ENCODE measurements at regions not wholly inside any gene's neighbourhood (a gene's known extent, or its start where the extent isn't known, plus 50 kb on each side); places are given as distances from the start of the nearest gene placed in this dataset.

DNA sequence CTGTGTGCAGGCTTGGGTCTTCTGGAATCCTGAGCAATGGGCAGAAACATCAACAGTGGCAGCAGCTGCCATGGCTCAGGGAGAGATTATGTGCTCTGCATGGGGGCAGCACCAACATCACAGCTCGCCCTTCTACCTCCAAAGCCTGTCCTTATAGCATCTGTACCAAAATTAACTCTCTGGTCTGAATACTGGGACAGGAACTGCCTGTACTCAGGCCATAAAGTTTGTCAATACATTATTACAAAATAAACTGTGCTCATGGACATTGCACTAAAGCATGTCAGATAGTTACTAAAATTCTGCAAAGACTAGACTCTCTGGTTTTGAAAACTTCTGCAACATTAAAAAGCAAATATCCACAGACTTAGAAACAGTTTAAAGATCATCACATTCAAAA, 91.6 kb downstream of the ZC3H11B start:
- no peak for DNase-seq

DNA sequence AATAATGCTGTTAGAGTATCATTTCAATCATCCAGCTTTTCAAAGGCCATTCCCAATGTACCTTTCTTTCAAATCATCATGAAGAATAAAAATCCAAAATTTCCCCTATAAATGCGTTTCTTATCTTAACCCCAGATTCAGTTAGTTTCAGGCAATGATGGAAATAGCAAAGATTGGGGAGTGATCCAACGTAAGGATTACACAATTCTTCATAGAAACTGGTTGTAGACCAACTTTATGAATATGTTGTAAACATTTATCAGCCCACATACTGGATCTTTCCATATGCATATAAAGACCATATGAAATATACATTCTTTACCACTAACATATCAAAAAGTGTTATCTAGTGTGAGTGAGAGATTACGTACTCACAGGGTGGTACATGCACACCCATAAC, 92.7 kb downstream of the ZC3H11B start:
- no peak for DNase-seq

DNA sequence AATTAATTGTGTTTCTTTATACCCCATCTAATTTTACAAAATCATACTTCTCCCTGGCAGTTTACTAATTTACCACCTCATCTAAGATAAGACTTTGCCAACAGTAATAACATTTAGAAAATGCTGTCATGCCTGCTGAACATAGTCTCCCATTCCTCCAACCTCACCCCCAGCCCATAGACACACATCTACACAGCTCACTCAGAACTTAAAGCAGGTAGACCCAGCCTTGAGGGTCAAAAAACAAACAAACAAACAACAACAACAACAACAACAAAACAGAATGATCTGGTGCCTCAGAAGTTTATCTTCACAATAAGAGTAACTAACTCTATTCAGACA, 94.0 kb downstream of the ZC3H11B start:
- no peak for DNase-seq

DNA sequence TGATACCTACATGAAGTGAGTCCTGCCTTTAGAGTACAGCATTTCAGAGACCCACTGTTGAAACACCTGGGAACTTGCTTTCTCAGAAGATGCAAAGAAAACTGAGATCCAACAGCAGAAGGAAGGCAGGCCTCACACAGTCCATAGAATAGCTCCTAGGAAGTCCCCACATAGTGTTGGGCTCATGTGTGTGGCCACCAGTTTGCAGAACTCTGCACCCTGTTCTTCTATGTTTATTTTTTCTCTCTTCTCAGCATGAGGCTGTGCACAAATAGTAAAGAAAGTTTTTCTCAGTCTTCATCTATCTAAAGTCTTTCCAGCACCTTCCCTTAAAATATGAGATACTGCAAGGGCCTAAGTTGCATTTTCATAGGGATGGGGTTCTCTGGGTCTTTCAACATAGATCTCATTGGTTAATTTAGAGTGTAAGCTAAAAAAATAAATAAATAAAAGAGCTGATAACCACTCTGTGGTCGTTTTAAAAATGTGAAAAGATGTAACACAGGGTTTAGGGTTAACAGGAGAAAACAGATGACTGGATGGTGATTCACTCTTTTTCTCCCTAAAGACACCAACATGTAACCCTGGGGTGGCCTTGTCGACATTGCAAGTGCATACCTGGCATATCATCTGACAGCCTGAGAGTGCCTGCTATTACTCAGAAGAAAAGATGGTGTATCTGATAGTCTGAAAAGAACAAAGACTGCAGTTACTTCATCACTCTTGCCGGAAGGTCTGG, 94.6 kb downstream of the ZC3H11B start:
- no peak for DNase-seq

DNA sequence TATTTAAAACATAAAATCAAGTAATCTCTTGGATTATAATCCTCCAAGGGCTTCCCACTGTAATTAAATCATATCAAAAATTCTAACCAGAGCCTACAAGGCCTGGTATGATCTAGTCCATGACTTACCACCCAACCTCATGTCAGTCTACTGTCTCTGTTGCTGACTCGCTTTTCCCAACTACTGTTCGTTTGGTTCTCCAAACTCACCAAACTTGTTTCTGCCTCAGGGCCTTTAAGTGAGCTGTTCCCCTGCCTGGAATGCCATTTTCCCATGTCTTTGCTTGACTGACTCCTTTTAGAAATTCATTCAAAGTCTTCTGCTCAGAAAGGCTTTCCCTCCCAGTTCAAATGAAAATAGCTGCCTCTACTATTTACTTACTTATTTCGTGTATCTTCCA, 95.9 kb downstream of the ZC3H11B start:
- DNase-seq: no peak

DNA sequence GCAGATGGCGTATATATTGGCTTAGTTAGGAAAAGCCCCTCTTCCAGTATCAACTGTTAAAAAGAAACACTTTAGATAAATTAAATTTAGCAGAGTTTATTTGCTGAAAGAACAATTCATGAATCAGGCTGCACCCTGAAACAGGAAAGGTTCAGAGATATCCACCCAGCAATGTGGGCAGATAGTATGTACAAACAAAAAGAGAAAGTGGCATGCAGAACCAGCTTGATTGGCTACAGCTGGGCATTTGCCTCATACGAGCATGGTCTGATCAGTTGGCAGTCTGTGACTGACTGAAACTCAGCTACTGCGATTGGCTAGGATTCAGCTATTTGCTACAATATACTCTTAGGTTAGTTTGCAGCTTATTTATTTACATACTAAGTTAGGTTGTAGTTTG, 98.2 kb downstream of the ZC3H11B start:
- no peak for DNase-seq

DNA sequence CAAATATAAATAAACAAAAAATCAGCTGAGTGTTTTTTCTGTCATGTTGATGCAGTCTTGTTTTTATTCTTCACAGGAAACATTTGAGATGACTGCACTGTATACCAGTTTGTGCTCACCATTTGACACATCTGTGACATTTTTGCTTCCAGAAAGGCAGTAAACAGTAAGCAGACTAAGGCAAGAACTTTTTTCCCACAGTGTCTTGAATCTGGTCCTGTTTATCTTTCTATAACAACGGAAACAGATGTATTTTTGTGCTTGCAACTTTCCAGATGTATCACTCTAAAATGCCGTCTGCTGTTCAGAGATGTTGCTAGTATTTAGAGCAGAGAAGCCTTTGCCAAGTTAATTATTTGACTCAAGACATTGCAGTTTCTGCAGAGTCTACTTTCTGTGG, 105.5 kb downstream of the ZC3H11B start:
- DNase-seq: no peak

DNA sequence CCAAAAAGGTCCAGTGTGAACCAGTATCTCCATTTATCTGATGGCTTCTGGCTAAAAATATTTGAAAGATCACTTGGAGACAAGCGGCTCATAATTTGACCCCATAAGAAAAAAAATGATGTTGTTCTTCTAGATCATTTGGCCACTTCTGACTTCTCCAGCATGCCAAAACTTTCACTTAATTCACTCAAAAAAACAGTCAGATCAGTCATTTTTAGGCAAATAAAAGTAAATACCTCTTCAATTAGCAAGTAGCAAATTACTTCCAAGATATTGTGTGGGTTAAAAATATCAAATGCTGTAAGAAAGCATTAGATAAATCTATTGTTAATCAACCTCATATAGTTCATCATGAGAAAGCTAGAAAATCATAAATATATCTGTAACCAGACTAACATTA, 106.0 kb downstream of the ZC3H11B start:
- no peak for DNase-seq

DNA sequence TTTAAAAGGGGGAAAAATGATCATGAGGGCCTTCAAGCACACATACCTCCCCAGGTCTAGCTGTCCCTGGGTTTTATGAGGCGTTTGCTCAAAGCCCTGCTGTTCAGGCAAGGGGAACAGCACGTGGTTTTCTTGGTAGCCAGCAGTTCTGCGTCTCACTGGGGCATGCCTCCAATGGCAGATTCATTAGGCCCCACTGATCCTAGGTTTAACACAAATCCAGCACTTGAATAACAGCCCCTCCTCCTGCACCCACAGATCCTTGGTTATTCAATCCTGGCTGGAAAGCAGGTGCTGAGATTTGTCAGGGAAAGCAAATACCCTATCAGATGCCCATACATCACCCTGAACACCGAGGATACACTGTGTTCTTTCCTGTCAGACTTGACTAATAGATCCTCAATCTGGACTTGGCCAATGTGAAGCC, 106.4 kb downstream of the ZC3H11B start:
- DNase-seq: peak; percentile 20

DNA sequence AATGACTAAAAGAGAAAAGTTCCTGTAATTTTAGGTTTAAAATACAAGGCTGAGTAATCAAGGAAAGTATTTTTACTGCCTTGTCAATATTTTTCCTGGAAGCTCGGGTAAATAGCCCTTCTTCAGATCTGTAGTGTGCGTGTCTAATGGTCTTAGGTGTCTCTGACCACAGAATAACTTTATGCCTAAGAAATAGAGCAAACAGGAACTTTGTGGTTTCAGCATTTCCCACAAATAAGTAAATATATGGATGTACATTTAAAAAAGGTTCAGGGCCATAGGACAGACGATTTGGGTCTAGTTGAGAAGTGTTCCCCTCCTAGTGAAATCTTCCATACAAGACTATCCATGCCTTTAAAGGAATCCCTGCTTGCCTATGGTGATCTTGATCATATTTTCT, 107.0 kb downstream of the ZC3H11B start:
- DNase-seq: no peak

DNA sequence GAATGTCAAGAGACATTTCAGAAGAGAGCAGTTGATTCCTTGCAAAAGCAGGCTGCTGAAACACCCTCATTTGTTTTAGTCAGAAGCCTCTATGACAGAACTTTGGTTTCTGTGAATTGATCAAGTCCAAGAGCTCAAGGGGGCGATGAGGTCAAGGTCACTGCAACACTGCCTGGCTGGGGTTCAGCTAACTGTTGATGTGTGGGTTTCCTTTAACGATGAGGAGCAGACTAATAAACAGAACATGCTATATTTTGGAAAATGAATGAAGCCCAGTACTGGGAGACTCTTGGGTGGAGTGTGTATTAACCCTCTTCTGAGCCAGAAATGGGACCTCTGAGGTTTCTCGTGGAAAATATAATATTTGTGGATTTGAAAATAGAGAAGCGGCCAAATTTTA, 109.3 kb downstream of the ZC3H11B start:
- DNase-seq: no peak

DNA sequence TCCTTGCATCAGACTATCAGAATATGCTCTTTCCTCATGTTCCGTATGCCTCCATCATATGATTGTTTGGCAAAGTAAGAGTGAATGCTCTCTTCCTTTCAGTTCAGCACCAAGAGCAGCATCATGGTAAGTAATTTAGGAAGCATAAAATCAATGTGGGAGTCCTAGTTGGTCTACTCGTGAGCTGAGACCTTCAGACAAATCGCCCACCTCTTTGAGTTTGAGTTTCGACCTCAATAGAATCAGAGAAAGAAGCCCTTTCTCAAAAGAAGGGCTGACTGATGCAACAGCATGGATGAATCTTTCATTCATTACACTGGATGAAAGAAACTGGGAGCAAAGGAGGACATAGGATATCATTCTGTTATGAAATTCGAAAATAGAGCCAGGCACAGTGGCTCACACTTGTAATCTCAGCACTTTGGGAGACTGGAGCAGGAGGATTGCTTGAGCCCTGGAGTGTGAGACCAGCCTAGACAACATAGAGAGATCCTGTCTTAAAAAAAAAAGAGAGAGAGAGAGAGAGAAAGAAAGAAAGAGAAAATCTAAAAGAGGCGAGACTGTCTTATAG, 112.5 kb downstream of the ZC3H11B start:
- no peak for DNase-seq

DNA sequence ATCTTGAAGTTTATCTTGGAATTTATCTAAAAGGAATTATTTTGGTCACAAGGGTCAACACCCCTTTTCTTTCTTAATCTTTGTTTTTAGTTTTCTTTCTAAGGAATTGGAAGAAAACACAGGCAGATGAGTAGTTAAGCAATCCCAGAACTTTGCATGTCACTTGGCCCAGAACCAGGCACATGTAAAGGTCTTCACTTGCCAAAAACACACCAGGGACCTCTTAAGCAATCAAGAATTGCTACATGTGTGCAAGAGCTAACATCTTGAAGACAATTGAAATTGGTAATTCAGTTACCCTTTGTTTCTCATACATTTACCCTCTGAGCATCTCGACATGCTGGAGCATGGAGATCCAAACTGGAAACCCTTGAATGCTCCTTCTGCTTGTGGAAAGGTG, 114.2 kb downstream of the ZC3H11B start:
- DNase-seq: no peak

DNA sequence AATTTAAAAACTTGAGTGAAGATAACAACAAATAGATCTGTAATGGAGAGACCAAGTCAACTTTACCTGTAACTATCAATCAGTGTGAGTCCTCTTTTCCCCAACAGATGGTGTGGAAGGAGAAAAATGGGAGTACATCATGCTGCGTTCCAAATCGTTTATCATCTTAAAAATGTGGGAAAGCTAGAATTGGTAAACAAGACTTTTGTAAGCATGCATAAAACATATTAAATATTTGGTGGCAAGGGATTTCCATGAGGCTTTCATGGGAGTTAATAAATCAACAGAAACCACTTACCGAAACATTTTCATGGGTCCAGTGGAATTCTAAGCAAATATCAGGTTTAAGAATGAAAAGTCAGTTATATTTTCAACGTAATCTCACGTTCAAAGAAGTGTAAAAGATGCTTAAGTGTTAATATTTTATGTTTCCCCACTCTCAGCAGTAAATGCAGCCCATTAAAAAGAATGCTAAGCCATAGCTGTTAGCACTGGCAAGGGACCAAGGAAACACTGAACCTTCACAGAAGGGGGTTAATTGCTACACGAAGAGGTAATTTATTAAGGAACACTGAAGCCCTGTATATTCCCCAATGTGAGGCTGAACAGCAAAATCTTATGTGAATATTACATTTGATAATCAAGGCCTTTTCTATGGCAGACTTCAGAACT, 117.0 kb downstream of the ZC3H11B start:
- DNase-seq: peak; percentile 26

DNA sequence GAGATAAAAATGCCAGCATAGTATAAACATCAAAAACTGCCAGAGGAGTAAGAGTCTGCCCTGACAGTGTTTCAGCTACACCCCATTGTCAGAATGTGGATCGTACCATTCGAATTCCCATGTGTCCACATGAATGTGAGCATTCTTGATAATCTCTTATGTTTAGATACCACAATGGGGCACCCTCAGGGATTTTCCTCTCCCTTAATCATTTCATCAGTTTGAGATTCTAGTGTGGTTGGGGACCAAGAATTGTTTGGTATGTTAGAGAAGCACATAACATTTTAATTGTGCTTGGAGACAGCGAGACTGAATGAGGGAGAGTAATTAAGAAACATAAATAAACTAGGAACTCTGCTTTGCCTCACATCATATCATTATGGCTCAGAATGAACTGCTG, 120.2 kb downstream of the ZC3H11B start:
- no peak for DNase-seq

DNA sequence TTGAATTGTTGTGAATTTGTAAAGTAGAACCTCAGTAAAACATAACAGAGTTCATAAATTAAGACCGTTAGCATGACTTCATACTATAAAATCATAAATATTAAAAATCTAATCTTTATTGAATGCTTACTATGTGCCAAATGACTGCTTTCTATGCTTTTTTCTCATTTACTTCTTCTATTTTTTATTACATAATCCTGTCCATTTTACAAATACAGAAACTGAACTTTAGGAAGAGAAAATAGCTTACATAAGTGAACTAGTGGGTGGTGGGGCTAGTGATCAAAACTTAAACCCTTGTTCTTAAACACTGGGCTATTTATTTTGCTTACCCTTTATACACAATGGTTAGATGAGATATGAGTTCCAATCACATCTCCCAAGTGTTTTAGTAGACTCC, 122.3 kb downstream of the ZC3H11B start:
- no peak for DNase-seq

DNA sequence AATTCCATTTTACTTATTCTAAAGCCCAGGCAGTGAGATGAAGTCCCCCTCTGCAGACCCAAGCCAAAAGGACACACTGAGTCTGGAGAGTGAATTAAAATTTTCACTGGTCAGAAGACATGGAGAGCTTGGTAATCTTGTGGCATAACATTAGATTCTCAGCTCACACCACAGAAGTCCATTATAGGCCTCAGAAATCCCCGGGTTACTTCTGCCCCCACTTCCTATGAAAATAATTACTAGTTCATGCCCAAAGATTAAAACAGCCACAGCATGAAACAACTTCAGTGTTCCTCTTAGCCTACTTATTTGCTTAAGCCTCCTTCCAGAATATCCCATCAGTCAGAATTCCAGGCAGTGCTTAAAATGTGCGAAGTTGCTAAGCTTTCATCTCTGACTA, 123.3 kb downstream of the ZC3H11B start:
- no peak for DNase-seq

DNA sequence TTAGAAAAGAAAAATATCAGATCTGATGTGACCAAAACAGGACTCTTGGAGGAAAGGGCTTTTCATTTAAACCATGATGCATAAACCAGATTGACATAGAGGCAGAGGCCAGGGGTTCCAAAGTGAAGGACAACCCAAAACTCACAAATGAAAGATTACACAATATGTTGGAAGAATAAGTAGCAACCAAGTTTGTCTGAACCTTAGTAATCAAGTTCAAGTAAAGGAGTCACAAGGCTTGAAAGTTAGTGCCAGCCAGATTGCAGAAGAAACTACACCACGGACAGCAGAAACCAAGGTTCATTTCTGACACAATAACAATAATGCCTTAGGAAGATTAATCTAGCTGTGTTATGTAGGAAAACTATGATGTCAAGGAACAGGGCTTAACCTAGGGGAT, 124.6 kb downstream of the ZC3H11B start:
- DNase-seq: no peak

DNA sequence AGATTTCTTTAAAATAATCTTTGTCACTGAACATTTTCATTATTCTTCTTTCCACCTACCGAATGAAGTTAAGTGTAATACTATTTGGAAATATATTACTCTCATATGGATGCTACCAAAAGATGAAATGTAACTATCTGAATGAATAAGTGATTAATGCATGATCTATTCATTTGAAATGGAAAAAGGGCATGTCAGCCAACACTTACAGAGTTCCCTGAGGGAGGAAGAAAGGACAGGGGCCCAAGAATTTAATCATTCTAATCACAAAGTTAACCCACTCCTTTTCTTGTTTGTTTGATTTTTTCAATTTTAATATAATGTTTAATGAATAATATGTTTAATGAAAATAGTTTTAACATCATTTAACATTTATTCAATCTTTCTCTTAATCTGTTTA, 129.4 kb downstream of the ZC3H11B start:
- DNase-seq: no peak

DNA sequence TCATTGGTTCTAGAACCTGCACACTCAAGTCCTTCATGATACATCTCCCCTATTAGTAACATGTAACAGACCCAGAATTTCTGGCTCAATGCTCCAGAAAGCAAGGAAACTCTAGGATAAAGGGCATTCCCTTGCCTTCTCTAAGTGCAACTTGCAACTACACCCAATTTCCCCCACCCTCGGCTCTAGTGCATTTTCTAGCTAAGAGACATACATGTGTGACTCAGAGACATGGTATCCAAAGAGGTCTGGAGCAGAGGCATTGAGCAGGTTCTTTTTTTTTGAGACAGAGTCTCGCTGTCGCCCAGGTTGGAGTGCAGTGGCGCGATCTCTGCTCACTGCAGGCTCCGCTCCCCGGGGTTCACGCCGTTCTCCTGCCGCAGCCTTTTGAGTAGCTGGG, 132.9 kb downstream of the ZC3H11B start:
- no peak for DNase-seq

DNA sequence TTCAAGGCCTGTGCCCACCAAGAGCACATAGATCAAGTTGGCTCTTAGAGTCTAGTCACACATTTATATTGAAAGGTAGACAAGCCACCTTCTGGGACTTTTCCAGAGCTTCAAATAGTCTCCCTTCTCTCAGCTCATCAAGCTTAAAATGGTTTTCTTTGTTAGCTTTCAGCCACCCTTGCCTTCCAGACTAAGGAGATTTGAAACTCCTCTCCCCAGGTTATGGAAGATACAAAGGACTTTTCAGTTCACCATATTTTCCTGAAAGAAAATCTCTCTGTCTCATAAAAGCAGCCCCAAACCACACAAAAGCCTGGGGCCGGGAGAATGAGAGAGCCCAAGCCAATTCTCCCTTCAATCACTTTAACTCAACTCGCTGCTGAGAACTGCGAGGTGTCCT, 134.1 kb downstream of the ZC3H11B start:
- DNase-seq: no peak

DNA sequence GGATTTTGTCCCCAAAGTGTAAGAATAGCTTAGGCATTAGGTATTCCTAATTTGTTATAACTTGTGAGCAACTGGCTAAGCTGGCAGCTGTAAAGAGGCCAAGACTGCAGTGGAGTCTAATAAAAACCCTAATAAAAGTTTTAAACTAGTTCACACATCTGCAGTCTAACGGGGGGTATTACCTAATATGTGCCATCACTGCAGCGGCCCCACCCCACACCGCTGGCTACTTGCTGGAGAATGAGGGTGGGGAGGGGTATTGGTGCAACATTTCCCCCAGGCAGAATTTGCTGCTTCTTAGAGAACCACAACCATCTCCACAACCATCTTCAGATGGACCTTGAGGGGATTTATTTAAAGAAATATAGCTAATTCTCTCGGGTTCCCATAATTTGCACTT, 135.0 kb downstream of the ZC3H11B start:
- no peak for DNase-seq

DNA sequence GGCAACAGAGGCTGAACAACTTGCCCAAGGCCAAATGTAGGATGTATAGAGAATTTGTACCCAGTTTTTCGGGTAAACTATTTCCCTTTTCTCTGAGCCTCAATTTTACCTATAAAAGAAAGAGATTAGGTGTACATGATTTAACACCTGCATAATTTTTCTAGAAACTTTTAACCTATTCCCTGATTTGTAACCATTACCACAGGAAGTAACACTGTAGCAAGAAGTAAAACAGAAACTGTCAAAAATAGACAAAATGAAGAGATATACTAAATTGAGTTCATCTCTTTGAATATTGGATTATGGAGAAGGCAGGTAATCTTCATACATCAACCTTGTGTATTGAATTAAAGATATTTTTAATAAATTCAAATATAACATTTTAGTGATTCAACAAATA, 136.2 kb downstream of the ZC3H11B start:
- DNase-seq: no peak

DNA sequence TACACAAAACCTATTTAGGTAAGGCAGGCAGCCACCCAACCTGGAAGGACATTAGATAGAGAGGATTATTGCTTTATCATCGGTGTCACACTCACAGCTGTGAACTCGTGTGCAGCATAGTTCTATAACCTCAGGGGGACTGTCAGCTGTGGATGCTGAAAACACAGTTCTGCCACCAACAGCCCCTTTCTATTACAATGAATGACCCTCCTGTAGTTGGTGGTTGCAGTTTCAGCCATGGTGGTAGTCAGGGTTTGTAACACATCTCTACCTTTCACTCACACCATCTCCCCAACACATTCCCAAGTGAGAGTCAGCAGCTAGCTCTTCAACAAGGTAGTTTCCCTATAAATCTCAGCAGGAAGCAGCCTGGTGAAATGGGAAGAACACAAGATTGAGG, 136.8 kb downstream of the ZC3H11B start:
- DNase-seq: no peak

Data from renal pelvis (tissue), 1 donor.